ENCODE measurements at regions not wholly inside any gene's neighbourhood (a gene's known extent, or its start where the extent isn't known, plus 50 kb on each side); places are given as distances from the start of the nearest gene placed in this dataset.
A peak's percentile ranks its signal among the peaks of the same experiment; 100 is the strongest.
"Not testable (repeated sequence)": the region's sequence is repeated elsewhere in the genome, so short reads cannot be mapped to it uniquely, and the experiment has no call there.

DNA sequence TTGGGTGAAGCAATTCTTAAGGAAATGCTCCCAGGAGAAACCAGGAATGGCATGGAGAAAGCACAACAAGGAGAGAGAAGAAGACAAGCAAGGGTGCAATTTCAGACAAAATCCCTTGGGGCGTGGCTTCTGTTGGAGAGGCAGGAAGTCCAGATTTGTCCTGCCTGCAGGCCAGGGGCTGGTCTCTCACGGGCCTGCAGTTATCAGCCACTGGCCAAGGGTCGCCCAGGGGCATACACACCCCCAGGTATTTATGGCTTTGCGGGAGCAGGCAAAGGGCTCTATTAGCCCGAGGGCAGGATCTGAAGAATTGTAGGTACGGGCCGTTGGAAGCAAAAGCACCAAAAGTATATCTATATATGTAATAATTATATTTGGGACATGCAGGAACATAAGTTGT, 87.7 kb downstream of the IYD start:
- DNase-seq (ENCODE audit: low spot score) = no peak

DNA sequence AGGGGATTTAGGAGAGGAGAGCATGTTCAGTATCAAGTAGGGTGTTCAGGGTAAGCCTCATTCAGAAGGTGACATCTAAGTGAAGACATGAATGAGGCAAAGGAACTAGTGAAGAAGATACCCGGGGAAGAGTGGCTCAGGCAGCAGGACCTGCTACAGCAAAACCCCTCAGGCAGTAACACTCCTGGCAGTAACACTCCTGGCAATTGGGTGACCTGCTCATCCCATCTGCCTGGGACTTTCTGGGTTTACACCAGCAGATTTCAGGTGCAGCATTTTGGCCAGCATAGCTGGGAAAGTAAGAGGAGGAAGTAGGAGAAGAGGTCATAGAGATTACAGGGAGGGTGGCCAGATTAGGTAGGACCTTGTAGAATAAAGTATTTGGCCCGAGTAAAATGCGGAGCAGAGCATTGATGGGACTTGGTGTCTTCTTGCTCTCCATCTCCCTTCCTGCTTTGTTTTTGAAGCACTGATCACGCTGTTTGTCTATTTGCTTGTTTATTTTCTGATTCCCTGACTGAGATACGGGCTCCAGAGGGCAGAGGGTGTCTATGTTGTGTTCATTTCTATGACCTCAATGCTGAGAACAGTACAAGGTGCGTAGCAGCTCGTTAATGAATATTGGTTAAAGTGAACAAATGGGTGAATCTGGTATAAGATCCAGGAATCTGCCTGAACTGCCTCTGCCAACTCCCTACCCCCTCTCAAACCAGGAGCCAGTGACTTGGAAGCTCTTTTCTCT, 88.3 kb downstream of the IYD start:
- no peak for DNase-seq (ENCODE audit: low spot score)

DNA sequence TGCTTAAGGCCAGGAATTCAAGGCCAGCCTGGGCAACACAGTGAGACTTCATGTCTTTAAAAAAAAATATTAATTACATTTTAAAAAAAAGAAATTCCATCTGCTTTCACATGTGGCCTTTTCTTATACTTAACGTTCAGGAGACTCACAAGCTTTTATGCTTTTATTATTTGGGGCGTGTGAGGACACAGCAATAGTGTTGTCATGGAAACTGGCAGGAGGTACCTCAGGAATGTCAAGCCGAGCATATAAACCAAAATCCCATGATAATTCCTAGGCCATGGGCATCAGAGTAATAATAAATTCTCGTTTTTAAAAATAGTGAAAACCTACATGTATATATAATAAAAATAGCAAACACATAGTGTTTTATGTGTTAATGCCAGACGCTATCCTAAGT, 89.8 kb downstream of the IYD start:
- DNase-seq (ENCODE audit: low spot score) = no peak

DNA sequence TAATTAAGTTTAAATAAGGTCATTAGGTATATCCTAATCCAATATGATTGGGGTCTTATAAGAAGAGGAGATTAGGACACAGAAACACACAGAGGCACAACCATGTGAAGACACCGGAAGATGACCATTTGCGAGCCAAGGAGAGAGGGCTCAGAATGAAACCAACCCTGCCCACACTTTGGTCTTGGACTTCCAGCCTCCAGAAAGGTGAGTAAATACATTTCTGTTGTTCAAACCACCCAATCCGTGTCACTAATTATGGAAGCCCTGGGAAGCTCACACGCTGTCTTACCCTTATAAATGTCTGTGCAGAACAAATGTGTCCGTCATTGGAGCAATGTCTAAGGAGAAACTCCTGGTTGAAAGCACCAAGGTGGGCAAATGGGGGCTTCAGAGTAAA, 95.0 kb downstream of the IYD start:
- no peak for DNase-seq (ENCODE audit: low spot score)

DNA sequence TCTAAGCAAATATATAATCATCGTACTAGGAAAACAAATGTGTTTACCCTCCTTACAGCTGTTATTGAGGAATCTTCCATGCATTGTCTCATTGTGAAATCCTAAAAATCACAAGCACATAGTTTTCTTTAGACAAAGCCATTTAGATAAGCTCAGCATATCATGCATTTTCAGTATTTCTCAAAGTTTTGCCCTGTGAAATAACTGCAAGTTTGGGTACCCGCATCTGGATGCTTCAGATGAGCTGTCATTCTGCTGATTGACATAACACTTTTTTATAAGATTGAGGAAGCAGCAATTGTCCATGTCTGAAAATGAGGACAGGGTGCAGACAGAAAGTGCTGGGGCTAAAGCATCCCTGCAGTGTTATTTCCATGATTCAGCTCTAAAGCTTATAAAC, 96.2 kb downstream of the IYD start:
- no peak for DNase-seq (ENCODE audit: low spot score)

DNA sequence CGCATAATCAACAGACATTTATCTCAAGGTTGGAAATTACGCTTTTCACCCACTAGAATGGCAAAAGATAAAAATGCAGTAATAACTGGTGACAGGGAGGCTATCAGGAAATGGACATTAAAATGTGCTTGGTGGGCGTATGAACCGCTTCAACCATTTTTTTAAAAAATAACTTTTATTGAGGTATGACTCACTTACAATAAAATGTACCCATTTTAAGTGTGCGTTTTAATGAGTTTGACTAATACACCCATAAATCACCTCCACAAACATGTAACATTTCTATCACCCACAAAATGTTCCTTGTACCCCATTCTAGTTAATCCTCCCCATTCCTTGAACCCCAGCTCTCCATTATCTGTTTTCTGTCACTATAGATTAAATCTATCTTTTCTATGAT, 96.8 kb downstream of the IYD start:
- DNase-seq (ENCODE audit: low spot score) = no peak

DNA sequence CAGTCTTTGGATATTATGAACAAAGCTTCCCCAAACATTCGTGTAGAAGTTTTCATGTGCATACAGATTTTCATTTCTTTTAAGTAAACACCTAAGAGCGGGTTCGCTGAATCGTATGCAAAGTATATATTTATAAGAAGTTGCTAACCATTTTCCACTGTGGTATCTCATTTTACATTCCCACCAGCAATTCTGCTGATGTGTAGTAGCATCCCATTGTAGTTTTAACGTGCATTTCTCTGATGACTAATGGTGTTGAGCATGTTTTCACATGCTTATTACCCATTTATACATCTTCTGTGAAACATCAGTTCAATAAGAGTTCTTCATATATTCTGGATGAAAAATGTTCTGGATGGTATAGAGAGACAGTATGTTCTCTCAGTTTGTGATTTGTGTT, 97.4 kb downstream of the IYD start:
- DNase-seq (ENCODE audit: low spot score) = no peak

DNA sequence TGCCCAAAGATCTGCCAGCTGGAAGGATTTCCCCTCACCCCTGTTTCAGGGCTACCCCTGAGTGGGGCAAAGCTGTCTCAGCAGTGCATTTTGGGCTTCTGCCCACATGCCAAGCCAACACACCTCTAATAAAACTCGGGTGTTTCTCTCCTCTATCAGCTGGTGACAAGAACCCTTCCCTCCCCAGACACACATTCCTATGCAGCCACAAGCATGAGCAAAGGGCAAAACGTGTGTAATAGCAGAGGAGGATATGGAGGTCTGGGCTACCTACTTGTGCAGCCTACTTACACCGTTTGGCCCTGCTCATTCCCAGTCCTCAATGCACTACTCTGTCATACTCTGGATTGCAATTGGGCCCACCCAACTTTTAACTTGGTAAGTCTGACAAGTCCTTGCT, 101.3 kb downstream of the IYD start:
- DNase-seq (ENCODE audit: low spot score) = no peak

DNA sequence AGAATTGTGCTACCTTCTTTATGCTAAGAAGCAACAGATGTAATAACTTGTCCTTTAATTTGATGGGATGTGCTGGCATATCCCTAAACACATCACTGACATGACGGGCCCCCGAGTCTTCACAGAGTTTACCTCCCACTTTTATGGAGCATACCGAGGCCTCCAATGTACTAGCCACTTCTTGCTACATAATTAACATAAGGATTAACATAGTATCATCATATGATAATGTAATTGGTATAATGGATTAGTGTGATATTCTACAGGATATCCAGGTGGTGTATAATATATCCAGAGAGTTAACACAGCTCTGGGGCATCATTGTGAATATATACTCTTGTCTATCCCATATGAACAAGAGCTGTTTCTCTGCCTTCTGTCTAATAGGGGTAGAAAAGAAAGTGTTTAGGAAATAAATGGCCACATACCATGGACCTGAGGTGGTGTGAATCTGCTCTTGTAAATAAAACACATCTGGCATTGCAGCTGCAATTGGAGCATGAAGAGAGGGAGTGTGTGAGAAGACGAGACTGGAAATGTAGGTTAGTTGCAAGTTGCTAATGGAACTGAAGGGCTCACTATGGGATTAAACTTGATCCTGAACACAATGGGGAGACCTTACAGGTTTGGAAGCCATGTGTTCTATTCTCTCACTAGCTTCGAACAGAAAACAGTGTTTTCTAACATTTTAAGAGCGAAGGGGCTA, 102.3 kb downstream of the IYD start:
- DNase-seq (ENCODE audit: low spot score) = no peak

DNA sequence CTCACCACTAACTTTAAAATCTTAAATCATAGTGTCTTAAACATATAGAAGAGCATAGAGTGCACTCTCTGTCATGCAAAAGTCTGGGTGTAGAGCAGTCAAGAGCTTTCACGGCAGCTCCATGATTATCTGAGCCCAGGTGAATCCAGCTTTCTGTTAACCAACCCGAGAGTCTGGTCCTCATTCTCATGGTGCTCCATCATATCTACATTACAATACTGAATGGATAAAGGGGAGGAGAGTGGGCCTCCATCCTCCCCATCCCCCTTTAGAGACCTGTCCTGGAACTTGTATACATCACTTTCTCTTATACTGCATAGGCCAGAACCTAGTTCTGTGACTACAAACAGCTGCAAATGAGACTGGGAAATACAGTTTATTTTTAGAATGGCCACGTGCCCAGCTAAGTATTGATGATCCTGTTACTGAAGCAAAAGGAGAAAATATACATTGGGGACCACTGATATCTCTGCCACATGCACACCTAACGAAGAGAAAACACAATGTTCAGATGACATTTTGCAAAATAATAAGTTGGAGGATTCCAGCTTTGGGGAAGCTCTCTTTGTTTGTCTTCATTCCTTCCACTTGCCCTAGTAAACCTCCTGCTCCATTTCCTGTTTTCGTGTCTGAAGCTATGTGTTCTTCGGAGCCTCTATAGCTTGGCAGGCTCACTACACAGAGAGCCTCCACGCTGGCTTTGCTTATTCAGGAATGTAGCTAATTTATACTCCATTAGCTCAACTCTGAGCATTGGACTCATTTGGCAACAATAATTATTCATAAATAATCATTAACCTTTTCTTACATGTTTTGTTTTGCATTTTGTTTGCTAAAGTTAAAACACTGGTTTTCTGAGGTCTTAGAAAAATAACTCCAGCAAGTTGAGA, 110.1 kb downstream of the IYD start:
- DNase-seq (ENCODE audit: low spot score) = no peak

DNA sequence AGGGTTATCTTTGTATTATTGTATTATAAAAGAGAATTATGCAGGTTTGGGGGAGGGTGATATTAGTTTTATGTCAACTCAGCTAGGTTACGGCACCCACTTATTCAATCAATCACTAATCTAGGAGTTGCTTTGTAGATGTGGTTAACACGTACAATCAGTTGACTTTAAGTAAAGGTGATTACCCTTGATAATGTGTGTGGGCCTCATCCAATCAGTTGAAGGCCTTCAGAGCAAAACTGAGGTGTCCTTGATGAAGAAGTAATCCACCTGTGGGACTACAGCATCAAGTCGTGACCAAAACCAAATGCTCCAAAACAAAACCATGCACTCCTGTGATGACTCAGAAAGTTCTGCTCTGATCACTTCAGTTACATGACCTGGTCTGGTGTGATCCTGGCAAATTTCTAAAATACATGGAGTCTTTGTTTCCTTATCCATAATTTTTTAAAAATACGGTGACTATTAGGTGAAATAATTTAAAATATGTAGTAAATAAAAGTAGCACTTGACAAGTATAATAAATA, 114.1 kb downstream of the IYD start:
- DNase-seq (ENCODE audit: low spot score) = no peak

DNA sequence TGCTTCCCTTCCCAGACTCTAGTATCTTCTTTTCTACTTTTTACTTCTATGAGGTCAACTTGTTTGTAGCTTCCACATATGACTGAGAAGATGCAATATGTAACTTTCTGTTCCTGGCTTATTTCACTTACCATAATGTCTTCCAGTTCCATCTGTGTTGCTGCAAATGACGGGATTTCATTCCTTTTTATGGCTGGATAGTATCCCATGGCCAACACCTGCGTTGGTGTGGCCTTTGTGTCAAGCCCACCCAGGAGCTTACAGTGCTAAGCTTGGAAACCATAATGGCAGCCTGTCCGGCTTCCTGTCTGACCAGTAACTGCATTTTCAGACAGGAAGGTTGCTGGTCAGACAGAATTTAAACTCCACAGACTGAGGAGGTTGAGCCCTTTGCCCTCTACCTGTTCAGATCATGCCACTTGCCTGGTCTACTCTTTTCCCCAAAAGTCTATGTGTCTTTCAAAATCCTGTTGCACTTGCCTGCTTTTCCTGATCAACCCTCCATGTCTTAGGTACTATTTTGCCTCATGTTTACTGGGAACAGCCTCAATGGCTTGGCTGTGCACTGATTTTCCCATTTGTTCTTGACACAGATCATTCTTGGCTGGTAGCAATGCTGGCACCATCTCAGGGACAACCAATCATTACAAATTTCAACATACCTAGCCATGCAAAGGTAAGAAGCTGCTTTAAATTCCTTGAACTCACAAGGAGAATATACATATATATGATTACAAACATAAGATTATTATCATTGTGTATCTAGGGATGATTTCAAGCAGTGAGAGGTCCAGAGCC, 114.3 kb upstream of the PLEKHG1 start:
- no peak for DNase-seq (ENCODE audit: low spot score)

DNA sequence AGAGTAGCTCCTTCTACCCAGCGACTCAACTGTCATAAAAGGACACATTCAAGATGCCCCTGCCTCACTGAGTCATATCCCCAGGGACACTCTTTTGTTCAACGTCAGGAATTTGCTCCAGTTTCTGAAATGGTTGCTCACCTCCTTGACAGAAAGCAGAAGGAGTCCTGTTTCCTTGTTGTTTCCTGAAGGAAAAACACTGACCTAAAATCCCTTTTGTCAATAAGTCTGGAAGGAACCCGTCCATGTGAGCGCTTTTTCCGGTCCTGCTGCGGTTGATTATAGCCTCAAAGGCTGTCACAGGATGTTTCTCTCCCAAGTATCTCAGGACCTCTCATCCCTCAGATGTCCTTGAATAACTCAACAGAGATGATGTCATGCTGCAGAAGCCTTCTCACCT, 113.6 kb upstream of the PLEKHG1 start:
- no peak for DNase-seq (ENCODE audit: low spot score)

DNA sequence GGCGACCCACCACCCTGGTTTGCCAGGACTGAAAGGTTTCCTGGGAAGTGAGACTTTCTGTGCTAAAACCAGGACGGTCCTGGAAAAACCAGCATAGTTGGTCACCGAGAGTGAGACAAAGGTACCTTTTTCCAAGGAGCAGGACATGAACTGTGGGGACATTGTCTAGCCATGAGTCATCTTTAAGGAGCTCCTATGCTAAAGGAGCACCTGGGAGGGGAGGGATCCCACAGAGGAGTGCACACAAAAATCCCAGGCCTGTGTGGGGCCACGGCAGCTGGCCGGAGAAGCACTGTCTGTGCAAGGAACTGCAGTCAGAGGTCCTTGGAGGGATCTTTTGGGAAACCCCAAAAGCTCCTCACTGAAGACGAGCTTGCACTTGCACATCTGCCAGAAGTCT, 109.1 kb upstream of the PLEKHG1 start:
- DNase-seq (ENCODE audit: low spot score) = no peak

DNA sequence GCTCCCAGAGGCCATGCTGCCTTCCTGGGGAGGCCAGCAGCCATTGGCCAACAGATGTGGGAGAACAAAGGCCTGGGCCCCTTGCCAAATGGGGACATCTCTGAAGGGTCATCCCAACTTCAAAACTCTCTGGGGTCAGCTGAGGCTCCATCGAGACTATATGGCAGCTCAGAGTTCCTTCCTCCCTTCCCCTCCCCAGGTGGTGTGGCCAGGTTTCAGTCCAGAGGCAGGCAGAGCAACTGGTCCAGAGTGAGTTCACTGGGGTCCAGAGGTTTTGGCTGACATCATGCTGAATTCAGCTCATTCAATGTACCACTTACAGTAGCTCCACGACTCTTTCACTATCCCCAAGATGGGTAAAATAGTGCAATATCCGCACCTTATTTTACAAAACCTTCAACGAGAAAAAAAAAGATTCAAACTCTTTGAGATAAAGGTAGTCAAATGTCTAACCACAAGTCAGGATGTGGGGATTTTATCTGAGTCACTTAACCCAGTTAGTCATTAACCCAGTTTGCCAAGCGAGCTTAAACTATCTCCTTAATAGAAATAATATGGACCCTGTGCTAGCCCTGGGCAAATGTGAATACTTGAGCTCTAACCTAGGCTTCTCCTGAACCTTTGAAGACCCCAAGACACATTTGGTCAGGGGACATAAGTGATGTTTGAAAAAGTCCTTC, 108.4 kb upstream of the PLEKHG1 start:
- DNase-seq (ENCODE audit: low spot score) = peak; percentile 35

DNA sequence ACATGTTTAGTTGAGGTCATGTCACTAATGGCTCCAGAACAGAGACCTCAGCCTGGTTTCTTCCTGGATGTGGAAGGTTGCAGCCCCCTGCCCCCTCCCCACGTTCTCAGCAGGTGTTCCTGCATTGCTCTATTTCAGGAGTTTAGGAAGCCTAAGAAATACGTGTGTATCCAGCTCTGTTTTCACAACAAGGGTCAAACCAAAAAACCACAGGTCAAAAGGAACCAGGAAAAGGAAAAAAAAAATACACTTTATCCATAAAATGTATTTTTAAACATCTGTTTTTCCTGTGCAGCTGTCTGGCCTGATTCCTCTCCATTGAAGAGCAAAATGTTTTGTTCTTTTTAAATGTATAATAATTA, 107.9 kb upstream of the PLEKHG1 start:
- no peak for DNase-seq (ENCODE audit: low spot score)

DNA sequence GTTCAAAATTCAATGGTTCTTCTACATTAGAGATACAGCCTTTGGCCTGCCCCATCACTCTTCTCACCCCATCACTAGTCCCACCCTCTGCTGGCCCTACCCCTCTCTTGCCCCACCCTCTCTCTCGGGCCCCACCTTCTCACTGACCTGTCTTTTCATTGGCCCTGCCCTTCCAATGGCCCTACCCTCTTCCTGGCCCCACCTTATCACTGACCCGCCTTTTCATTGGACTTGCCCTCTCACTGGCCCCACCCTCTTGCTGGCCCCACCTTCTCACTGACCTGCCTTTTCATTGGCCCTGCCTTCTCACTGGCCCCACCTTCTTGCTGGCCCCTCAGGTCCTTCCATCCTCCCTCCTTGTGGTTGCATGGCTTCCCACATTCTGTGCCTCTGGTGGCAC, 107.2 kb upstream of the PLEKHG1 start:
- no peak for DNase-seq (ENCODE audit: low spot score)

DNA sequence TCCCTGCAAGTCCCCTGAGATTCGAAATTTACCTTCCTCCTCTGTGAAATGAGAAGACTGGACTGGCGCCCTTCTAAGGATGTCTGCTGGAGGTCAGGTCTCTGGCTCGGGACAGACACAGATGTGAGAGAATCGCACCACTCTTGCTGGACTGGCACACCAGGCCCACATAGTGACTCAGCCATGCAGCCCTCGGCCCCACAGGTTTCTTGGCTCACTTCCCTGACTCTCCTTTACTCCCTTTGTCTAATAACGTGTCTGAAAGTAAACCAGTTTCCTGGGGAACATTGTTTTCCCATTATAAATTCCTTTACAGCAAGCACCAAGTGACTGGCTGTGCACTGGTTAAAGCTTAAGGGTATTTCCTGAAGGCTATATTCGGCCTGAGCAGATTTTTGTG, 106.7 kb upstream of the PLEKHG1 start:
- DNase-seq (ENCODE audit: low spot score) = no peak

DNA sequence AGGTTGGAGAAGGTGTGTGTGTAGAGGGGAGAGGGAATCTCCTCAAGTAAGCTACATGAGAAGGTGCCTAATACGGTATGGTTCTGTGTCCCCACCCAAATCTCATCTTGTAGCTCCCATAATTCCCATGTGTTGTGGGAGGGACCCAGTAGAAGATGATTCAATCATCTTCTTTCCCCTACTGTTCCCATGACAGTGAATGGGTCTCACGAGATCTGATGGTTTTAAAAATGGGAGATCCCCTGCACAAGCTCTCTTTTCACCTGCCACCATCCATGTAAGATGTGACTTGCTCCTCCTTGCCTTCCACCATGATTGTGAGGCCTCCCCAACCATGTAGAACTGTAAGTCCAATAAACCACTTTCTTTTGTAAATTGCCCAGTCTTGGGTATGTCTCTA, 106.1 kb upstream of the PLEKHG1 start:
- not testable (repeated sequence) for DNase-seq (ENCODE audit: low spot score)

DNA sequence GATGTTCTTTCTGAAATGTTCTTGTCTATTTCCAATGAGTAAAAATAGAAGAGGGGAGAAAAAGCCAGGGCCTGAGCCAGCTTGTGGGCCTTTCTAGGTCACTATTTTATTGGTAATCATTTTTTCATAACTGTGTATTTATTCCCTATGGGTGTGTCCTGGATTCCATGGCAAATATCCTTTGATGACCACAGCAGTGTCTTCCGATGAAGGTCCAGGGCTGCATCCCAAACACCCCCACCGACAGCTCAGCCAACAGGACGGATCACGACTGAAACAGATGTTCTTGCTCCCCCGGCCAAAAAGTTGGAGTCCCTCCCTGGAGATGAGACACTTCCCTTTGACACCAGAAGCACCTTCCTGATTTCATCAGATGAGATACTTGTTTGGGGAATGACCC, 105.4 kb upstream of the PLEKHG1 start:
- DNase-seq (ENCODE audit: low spot score) = no peak

DNA sequence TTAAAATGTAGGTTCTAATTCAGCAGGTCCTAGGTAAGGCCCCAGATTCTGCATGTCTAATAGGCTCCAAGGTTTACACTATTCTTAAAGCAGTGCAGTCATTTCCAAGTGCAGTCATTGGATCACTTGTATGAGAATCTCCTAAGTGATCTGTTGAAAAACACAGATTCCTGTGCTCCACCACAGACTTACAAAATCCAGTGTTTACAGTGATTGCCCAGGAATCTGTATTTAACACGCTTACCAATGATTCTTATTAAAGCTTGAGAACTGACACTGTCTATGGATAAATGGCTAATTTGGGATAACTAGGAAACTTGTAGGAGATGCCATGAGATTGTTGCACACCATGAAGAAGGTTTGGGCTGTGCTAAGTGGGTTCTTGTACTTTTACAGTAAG, 104.6 kb upstream of the PLEKHG1 start:
- no peak for DNase-seq (ENCODE audit: low spot score)
